Breast epithelium (tissue), 3 donors: ENCODE measurements at regions not wholly inside any gene's neighbourhood (a gene's known extent, or its start where the extent isn't known, plus 50 kb on each side); places are given as distances from the start of the nearest gene placed in this dataset.

ENCODE experiments used
- POLR2A ChIP-seq: fragments of 450-650 bp; IDR thresholded peaks from one replicate; pipeline ENCODE4 v1.6.1; 2016; ENCODE audit warnings: antibody characterized with exemption, mild to moderate bottlenecking, moderate library complexity
- TF ChIP-seq, protein P1 (sequence below), 3 donors: fragments of 450-650 bp; IDR thresholded peaks; one replicate each; pipeline ENCODE4 v1.5.1; 2016 to 2017; ENCODE audit warnings: antibody characterized with exemption in 3 of 3, mild to moderate bottlenecking in 3 of 3, moderate library complexity in 3 of 3

DNA sequence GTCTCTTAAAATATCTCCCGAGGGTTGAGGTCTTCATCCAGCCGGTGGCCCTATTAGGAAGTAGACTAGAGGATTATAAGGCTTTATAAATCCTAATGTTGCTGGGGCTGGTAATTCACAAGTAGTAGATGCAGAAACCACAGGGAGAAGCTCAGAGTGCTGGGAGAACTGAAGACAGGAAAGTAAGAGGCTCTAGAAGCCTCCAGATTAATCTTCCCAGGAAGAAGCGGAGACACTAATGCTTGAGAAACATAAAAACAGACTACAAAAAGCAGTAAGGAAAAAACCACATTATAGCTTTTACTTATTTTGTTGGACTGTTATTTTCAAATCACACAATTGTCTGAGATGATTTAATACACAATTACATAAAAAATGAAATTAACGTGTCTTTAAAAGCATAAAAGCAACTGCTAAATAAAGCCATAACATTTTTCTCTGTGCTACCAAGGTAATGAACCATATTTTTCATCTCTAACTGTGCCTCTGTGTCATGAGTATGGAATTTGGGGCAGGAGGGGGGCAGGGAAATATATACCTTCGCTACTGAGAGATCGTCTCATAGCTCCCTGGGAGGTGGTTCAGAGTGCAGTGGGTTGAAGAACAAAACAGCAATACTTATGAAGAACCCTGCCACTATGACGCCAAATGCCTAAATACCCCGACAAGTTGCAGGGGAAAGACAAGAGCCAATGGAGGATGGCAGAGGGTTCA, 806.2 kb upstream of the WWC1 start:
- TF ChIP-seq, protein P1, sequence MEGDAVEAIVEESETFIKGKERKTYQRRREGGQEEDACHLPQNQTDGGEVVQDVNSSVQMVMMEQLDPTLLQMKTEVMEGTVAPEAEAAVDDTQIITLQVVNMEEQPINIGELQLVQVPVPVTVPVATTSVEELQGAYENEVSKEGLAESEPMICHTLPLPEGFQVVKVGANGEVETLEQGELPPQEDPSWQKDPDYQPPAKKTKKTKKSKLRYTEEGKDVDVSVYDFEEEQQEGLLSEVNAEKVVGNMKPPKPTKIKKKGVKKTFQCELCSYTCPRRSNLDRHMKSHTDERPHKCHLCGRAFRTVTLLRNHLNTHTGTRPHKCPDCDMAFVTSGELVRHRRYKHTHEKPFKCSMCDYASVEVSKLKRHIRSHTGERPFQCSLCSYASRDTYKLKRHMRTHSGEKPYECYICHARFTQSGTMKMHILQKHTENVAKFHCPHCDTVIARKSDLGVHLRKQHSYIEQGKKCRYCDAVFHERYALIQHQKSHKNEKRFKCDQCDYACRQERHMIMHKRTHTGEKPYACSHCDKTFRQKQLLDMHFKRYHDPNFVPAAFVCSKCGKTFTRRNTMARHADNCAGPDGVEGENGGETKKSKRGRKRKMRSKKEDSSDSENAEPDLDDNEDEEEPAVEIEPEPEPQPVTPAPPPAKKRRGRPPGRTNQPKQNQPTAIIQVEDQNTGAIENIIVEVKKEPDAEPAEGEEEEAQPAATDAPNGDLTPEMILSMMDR (IDR thresholded peaks at IDR 0.05) = no peak
- TF ChIP-seq POLR2A = no peak
